Psoas muscle (tissue), 7 donors: ENCODE measurements at regions not wholly inside any gene's neighbourhood (a gene's known extent, or its start where the extent isn't known, plus 50 kb on each side); places are given as distances from the start of the nearest gene placed in this dataset.

ENCODE experiments used
- ATAC-seq, 4 donors: fragments of 200-7000 bp; cut with Tn5 transposase; one replicate each; pipeline ENCODE4 v1.9.1; 2020; ENCODE audit warnings: moderate library complexity in 3 of 4, mild to moderate bottlenecking in 2 of 4
- DNase-seq, 2 donors: peaks; one replicate each; pipeline ENCODE4 v3.0.0-alpha.2; 2020
- H3K27ac ChIP-seq: fragments of 200-600 bp; one replicate; pipeline ENCODE4 v1.8.0; 2022
- H3K27me3 ChIP-seq, 3 donors: fragments of 200-600 bp in 1 of 3; one replicate each; pipeline versions ENCODE4 v1.6.1 to v1.8.0; 2013 to 2022; ENCODE audit warnings: low read length in 2 of 3, mild to moderate bottlenecking in 2 of 3, moderate library complexity in 1 of 3; ENCODE audit not compliant: insufficient read depth in 3 of 3
- H3K36me3 ChIP-seq, 2 donors: fragments of 200-600 bp in 1 of 2; one replicate each; pipeline versions ENCODE4 v1.6.1 to v1.8.0; 2013 to 2022; ENCODE audit warnings: low read depth in 1 of 2, mild to moderate bottlenecking in 1 of 2, moderate library complexity in 1 of 2; ENCODE audit not compliant: insufficient read depth in 1 of 2
- H3K4me1 ChIP-seq: fragments of 200-600 bp; one replicate; pipeline ENCODE4 v1.8.0; 2022
- H3K4me3 ChIP-seq: fragments of 200-600 bp; one replicate; pipeline ENCODE4 v1.8.0; 2022; ENCODE audit warnings: mild to moderate bottlenecking
- H3K9me3 ChIP-seq: fragments of 200-600 bp; one replicate; pipeline ENCODE4 v1.8.0; 2022
- CTCF ChIP-seq: fragments of 200-600 bp; IDR thresholded peaks from one replicate; pipeline ENCODE4 v1.8.0; 2022; ENCODE audit warnings: antibody characterized with exemption
- WGBS, 3 donors: extraction: QIAGEN DNeasy Blood & Tissue Kit; methylation state at CpG; one replicate each; pipeline versions ENCODE4 v1.1.6 to v1.1.7; 2013; 5-methylcytosine and 5-hydroxymethylcytosine counted together
- intact Hi-C, 2 donors: fragments of 100-400 bp; cut with DNase I; formaldehyde crosslinking; loops; one replicate each; pipeline versions ENCODE4 v1.11.0 to v1.14.2; 2022
- donor health status: healthy with polysubstance abuse.
- donor health status: DM: no; HTN: no; CAD: no; lungs with moderate emphysema.
- donor health status: Bipolar disorder and iron deficiency.
- donor health status: healthy.
- donor health status: DM: yes; HTN: yes; CAD: no.
- donor health status: DM: no; HTN: no; CAD: no.
- donor health status: DM: yes; HTN: yes; CAD: no.

- 10 to 19% (median 12%) methylated on average over 4 of the region's 4 CpGs for WGBS, 3 donors
Observed at GRCh38 chr4:132026166-132026565, 1122.9 kb upstream of the PCDH10 start.

GRCh38 chr4:132026816-132027215, 1122.3 kb upstream of the PCDH10 start:
- Histone ChIP-seq H3K36me3 (no peaks in the 10 kb centered on the region), H3K27ac (no peak overlapping the region), H3K27me3 (no peaks in the 10 kb centered on the region), H3K9me3 (no peaks in the 10 kb centered on the region), H3K4me3 (no peak overlapping the region), H3K4me1 (no peaks in the 10 kb centered on the region)
- no peak for DNase-seq
- intact Hi-C loops, result no loop called here
- 81 to 85% (median 81%) methylated on average over 4 of the region's 4 CpGs for WGBS, 3 donors
- no peak for ATAC-seq
- TF ChIP-seq CTCF, result no peak

More at GRCh38 chr4:132026166-132026565, 1122.9 kb upstream of the PCDH10 start:
- no peak for TF ChIP-seq CTCF
- H3K4me1 ChIP-seq, result no peaks in the 10 kb centered on the region
- H3K36me3 ChIP-seq, result no peaks in the 10 kb centered on the region
- no peak for DNase-seq
- no peak overlapping the region for H3K4me3 ChIP-seq
- no peaks in the 10 kb centered on the region for H3K9me3 ChIP-seq
- no peak for ATAC-seq
- intact Hi-C loops, result no loop called here
- no peak overlapping the region for H3K27ac ChIP-seq
- H3K27me3 ChIP-seq, result no peaks in the 10 kb centered on the region

GRCh38 chr4:132056496-132056895, 1092.6 kb upstream of the PCDH10 start:
- intact Hi-C loops, result no loop called here
- Histone ChIP-seq H3K36me3 (no peaks in the 10 kb centered on the region), H3K4me3 (no peak overlapping the region), H3K27me3 (no peaks in the 10 kb centered on the region), H3K4me1 (no peaks in the 10 kb centered on the region), H3K27ac (no peak overlapping the region), H3K9me3 (no peaks in the 10 kb centered on the region)
- WGBS, 3 donors, result 79 to 86% (median 85%) methylated on average over 1 of the region's 1 CpG
- DNase-seq (no peak), ATAC-seq (no peak)
- TF ChIP-seq CTCF, result no peak

- Histone ChIP-seq H3K27me3 (no peaks in the 10 kb centered on the region), H3K4me1 (no peaks in the 10 kb centered on the region), H3K27ac (no peak overlapping the region), H3K4me3 (no peak overlapping the region), H3K36me3 (no peaks in the 10 kb centered on the region), H3K9me3 (no peaks in the 10 kb centered on the region)
- intact Hi-C loops, result no loop called here
- DNase-seq, result no peak
- no peak for TF ChIP-seq CTCF
- no peak for ATAC-seq
- 86 to 94% (median 88%) methylated on average over 1 of the region's 1 CpG for WGBS, 3 donors
Observed at GRCh38 chr4:132059227-132059626, 1089.9 kb upstream of the PCDH10 start.

GRCh38 chr4:132062611-132063239, 1086.4 kb upstream of the PCDH10 start:
- TF ChIP-seq CTCF, result no peak
- Histone ChIP-seq H3K27me3 (no peaks in the 10 kb centered on the region), H3K4me1 (no peaks in the 10 kb centered on the region), H3K4me3 (no peak overlapping the region), H3K36me3 (no peaks in the 10 kb centered on the region), H3K27ac (no peak overlapping the region), H3K9me3 (no peaks in the 10 kb centered on the region)
- DNase-seq (no peak), ATAC-seq (no peak)
- WGBS, 3 donors, result 95 to 99% (median 98%) methylated on average over 28 to 31 of the region's 31 CpGs
- intact Hi-C loops, result no loop called here
